Smooth muscle cell (in vitro differentiated cells): ENCODE measurements at regions not wholly inside any gene's neighbourhood (a gene's known extent, or its start where the extent isn't known, plus 50 kb on each side); places are given as distances from the start of the nearest gene placed in this dataset.

ENCODE experiments used
- DNase-seq: peaks from one replicate; lab custom pipeline; 2025; ENCODE audit not compliant: unreplicated experiment; lab: John Stamatoyannopoulos, UW
- H2AFZ ChIP-seq: fragments of 200-600 bp; sonication (generic); 2 replicates; pipeline ENCODE4 v1.6.0; 2016; ENCODE audit warnings: antibody characterized with exemption, low read depth, mild to moderate bottlenecking
- H3F3A ChIP-seq: fragments of 200-600 bp; sonication (generic); 2 replicates; pipeline ENCODE4 v1.6.0; 2017; ENCODE audit warnings: antibody characterized with exemption, low read depth
- H3K27ac ChIP-seq: fragments of 200-600 bp; sonication (generic); 2 replicates; pipeline ENCODE4 v1.5.1; 2016; ENCODE audit warnings: low read depth, mild to moderate bottlenecking
- H3K27me3 ChIP-seq: fragments of 200-600 bp; sonication (generic); 2 replicates; pipeline ENCODE4 v1.6.1; 2016; ENCODE audit warnings: low read depth, mild to moderate bottlenecking
- H3K36me3 ChIP-seq: fragments of 200-600 bp; sonication (generic); 2 replicates; pipeline ENCODE4 v1.5.1; 2016; ENCODE audit warnings: low read depth
- H3K4me1 ChIP-seq: fragments of 200-600 bp; sonication (generic); 2 replicates; pipeline ENCODE4 v1.5.1; 2016; ENCODE audit warnings: low read depth
- H3K4me2 ChIP-seq: fragments of 200-600 bp; sonication (generic); 2 replicates; pipeline ENCODE4 v1.6.0; 2016; ENCODE audit warnings: mild to moderate bottlenecking
- H3K4me3 ChIP-seq: fragments of 200-600 bp; sonication (generic); 2 replicates; pipeline ENCODE4 v1.5.1; 2016; ENCODE audit warnings: mild to moderate bottlenecking
- H3K79me2 ChIP-seq: fragments of 200-600 bp; sonication (generic); 2 replicates; pipeline ENCODE4 v1.6.0; 2016; ENCODE audit warnings: low read depth, mild to moderate bottlenecking
- H3K9ac ChIP-seq: fragments of 200-600 bp; sonication (generic); 2 replicates; pipeline ENCODE4 v1.6.0; 2016; ENCODE audit warnings: low read depth
- H3K9me3 ChIP-seq: fragments of 200-600 bp; sonication (generic); replicated peaks from 2 replicates; pipeline ENCODE4 v1.5.1; 2016; ENCODE audit warnings: low read depth
- H4K20me1 ChIP-seq: fragments of 200-600 bp; sonication (generic); 2 replicates; pipeline ENCODE4 v1.6.0; 2016; ENCODE audit warnings: low read depth
- CTCF ChIP-seq: fragments of 200-600 bp; sonication (generic); IDR thresholded peaks from 2 replicates; pipeline ENCODE4 v1.5.1; 2017; ENCODE audit warnings: borderline replicate concordance, mild to moderate bottlenecking, antibody characterized with exemption; ENCODE audit not compliant: insufficient read depth, poor library complexity, severe bottlenecking
- WGBS: methylation state at CpG from one replicate; pipeline ENCODE4 v1.1.7; 2016; ENCODE audit warnings: low lambda C conversion rate; 5-methylcytosine and 5-hydroxymethylcytosine counted together

- Histone ChIP-seq H3K4me2 (no peak overlapping the region), H4K20me1 (no peaks in the 10 kb centered on the region), H3K9ac (no peak overlapping the region)
Measured at GRCh38 chr6:56756219-56756789, 113.6 kb upstream of the DST start.

GRCh38 chr6:56755040-56755439 is 112.4 kb upstream of the DST start:
- Histone ChIP-seq H3K27ac (no peak overlapping the region), H3K4me1 (peaks cover 55% of the 10 kb centered on the region), H4K20me1 (no peaks in the 10 kb centered on the region), H3K36me3 (no peaks in the 10 kb centered on the region), H3K4me2 (no peak overlapping the region), H3K9ac (no peak overlapping the region), H3K27me3 (no peaks in the 10 kb centered on the region), H3K79me2 (peaks cover 45% of the 10 kb centered on the region), H2AFZ (no peak overlapping the region), H3K9me3 (no peaks in the 10 kb centered on the region), H3F3A (peaks cover 13% of the 10 kb centered on the region), H3K4me3 (no peak overlapping the region)
- DNase-seq: no peak
- TF ChIP-seq CTCF: no peak
- 91% methylated on average over 2 of the region's 2 CpGs for WGBS

More at GRCh38 chr6:56756219-56756789, 113.6 kb upstream of the DST start:
- Histone ChIP-seq H3K9me3 (no peaks in the 10 kb centered on the region), H3K36me3 (no peaks in the 10 kb centered on the region), H3K79me2 (peaks cover 49% of the 10 kb centered on the region), H3K4me1 (peaks cover 56% of the 10 kb centered on the region), H3K27me3 (no peaks in the 10 kb centered on the region), H3K4me3 (no peak overlapping the region), H3K27ac (peak overlapping the region; percentile 1), H2AFZ (no peak overlapping the region), H3F3A (peaks cover 13% of the 10 kb centered on the region)
- WGBS: 71% methylated on average over 4 of the region's 4 CpGs
- TF ChIP-seq CTCF: no peak
- no peak for DNase-seq

GRCh38 chr6:56753811-56754210 is 111.1 kb upstream of the DST start:
- H3K4me2 ChIP-seq: no peak overlapping the region
- no peaks in the 10 kb centered on the region for H3K27me3 ChIP-seq
- WGBS: 91% methylated on average over 1 of the region's 1 CpG
- TF ChIP-seq CTCF: no peak
- no peak overlapping the region for H3K4me3 ChIP-seq
- no peaks in the 10 kb centered on the region for H4K20me1 ChIP-seq
- no peak overlapping the region for H2AFZ ChIP-seq
- peaks cover 39% of the 10 kb centered on the region for H3K79me2 ChIP-seq
- H3K27ac ChIP-seq: no peak overlapping the region
- peaks cover 13% of the 10 kb centered on the region for H3F3A ChIP-seq
- H3K9ac ChIP-seq: no peak overlapping the region
- no peaks in the 10 kb centered on the region for H3K36me3 ChIP-seq
- H3K4me1 ChIP-seq: peaks cover 44% of the 10 kb centered on the region
- no peaks in the 10 kb centered on the region for H3K9me3 ChIP-seq
- DNase-seq: no peak

GRCh38 chr6:56752534-56752933 is 109.8 kb upstream of the DST start:
- Histone ChIP-seq H3K4me3 (no peak overlapping the region), H3K4me1 (peaks cover 40% of the 10 kb centered on the region), H3K9me3 (no peaks in the 10 kb centered on the region), H3F3A (peaks cover 11% of the 10 kb centered on the region), H3K4me2 (no peak overlapping the region), H3K36me3 (no peaks in the 10 kb centered on the region), H3K27me3 (no peaks in the 10 kb centered on the region), H3K27ac (peak overlapping the region; percentile 31), H3K79me2 (peaks cover 47% of the 10 kb centered on the region), H4K20me1 (no peaks in the 10 kb centered on the region), H3K9ac (no peak overlapping the region), H2AFZ (no peak overlapping the region)
- DNase-seq: no peak
- 100% methylated on average over 4 of the region's 4 CpGs for WGBS
- no peak for TF ChIP-seq CTCF
